ENCODE measurements at regions not wholly inside any gene's neighbourhood (a gene's known extent, or its start where the extent isn't known, plus 50 kb on each side); places are given as distances from the start of the nearest gene placed in this dataset.

DNA sequence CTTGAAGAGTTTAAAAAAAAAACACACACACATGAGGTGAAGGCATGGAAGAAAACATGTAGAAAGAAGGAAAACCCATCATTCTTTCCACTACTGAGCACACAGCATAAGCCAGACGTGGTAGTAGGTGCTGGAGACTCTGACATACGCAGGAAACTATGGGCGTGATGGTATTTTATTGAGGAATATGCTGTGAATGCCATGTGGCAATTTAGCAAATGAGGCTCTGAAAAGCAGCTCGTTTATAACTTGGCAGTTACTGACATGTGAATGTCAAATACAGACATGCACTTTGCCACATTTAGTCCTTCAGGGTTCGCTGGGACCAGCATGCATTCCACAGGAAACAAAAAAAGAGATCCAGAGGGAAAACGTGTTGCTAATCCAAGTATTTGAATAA is 74.3 kb upstream of the IFNAR2 start:
- no peak for DNase-seq

- DNase-seq = no peak
Measured at GRCh38 chr21:33157303-33157702, 72.4 kb upstream of the IFNAR2 start.

- no peak for DNase-seq
Measured at GRCh38 chr21:33158654-33159053, 71.1 kb upstream of the IFNAR2 start.

DNA sequence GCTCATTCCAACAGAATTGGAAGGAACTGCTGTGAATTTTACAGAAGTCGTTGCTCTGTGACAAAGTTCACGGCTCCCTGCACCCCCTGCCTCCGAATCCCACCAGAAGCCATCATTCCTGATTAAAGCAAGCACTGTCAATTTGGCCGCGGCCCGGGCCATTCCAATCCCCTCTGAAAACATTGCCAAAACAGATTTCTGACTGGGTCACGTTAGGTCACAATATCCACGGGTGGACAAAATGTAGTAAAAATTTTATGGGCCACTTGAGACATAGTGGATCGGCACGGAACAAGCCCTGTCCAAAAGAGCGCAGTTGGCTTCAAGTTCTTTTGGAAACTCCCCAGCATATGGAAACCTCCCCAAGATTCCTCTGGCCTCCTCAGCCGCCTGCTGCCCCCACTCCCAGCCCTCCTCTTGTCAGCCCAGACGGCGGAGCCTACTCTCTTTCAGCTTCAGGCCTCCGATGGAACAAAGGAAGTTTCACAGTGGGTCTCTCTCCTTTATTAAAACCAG is 67.2 kb upstream of the IFNAR2 start:
- DNase-seq = peak; percentile 62

GRCh38 chr21:33168886-33169285 is 60.9 kb upstream of the IFNAR2 start:
- DNase-seq = no peak

GRCh38 chr21:33169359-33169758 is 60.4 kb upstream of the IFNAR2 start:
- DNase-seq = no peak

DNA sequence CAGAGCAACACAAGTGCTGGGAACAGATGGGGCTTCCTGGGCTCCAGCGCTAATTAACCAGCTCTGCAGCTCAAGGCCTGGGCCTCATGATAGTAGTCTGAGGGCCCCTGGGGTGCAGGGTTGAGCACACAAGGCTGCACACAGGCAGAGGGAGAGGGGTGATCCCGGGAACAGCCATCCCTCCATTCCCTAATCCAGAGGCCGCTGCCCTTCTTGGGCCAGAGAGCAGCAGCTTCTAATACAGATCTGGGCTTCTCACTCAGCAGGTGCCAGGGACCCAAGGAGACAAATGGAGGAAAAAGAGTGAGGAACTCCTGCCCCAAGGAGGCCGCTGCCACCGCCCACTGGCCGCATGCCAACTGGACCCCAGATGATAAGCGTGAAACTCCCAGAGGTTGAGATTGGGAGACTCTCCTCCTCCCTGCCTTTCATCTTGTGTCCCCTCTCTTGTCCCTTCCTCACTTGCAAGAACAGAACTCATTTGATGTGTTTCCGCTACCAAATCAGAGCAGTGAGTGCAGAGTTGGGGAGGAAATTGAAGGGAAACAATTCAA is 58.0 kb upstream of the IFNAR2 start:
- no peak for DNase-seq

DNA sequence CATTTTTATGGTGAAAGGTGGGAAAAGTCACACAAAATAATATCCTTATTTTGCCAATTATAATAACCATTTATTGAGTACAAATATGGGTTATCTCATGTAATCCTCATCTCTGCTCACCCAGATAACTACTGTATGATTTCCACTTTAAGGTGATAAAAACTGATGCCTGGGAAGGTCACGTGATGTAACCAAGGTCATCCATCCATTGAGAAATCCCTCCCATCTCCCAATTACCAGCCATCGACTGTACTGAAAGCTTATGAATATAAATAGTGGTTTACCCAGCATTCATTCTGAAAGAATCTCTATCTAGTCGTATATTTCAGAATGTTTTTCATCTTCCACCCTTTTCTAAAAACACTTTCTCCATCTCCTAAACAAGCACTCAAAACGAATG is 55.0 kb upstream of the IFNAR2 start:
- DNase-seq = no peak

All from renal pelvis (tissue), 1 donor.